ENCODE measurements at regions not wholly inside any gene's neighbourhood (a gene's known extent, or its start where the extent isn't known, plus 50 kb on each side); places are given as distances from the start of the nearest gene placed in this dataset.
A peak's percentile ranks its signal among the peaks of the same experiment; 100 is the strongest.
"Not testable (repeated sequence)": the region's sequence is repeated elsewhere in the genome, so short reads cannot be mapped to it uniquely, and the experiment has no call there.

DNA sequence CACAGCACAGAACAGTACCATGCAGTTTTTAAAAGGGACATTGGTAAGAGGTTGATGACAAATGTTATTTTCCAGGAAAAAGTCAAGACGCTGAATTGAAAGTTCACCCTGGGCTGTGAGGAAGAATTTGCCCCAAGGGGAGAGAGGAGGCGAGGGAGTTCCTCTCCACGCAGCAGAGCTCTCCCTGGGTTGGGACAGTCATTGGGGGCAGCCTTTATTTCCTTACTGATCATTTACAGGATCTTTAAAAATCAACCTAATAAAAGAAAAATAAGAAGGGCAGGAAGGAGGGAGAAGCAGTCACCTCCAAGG, 49.9 kb upstream of the WNT7B start:
- no peak for DNase-seq

DNA sequence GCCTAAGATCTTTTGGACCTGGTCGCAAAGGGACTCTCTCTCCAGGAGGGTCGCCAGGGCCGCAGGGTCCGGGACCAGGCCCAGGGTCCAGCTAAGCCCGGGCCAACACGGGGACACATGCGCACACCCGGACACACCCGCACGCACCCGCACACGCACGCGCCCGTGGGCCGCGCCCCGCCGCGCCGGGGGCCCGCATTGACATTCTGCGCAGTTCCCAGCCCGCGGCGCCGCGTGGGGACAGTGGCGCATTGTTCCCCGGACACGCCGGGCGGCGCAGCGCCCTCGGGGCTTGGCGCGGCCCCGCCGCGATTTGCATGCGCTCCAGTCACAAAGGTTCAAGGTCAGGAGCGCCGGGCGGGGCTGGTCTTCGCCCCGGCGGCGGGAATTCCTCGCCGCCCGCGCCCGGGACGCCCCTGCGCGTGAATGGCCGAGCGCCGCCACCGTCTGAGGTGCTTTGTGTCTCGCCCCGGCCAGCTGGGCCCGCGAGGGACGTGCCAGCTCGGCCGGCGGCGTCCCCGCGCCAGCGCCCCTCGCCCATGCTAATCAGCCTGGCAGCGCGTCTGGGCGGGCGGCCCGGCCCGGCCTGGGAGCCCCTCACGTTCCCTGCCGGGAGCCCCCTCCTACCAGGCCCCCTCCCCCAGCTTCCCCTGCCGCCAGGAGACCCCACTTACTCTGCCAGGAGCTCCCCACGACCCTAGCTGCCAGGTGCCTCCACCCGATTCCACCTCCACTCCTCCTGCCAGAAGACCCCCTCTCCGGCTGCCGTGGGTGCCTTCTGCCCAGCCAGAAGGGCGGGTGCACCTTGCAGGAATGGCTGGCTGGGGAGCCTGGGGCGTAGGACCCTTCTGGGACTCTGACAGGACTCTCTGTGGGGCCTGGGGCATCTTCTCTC, 50.5 kb upstream of the WNT7B start:
- DNase-seq: no peak

DNA sequence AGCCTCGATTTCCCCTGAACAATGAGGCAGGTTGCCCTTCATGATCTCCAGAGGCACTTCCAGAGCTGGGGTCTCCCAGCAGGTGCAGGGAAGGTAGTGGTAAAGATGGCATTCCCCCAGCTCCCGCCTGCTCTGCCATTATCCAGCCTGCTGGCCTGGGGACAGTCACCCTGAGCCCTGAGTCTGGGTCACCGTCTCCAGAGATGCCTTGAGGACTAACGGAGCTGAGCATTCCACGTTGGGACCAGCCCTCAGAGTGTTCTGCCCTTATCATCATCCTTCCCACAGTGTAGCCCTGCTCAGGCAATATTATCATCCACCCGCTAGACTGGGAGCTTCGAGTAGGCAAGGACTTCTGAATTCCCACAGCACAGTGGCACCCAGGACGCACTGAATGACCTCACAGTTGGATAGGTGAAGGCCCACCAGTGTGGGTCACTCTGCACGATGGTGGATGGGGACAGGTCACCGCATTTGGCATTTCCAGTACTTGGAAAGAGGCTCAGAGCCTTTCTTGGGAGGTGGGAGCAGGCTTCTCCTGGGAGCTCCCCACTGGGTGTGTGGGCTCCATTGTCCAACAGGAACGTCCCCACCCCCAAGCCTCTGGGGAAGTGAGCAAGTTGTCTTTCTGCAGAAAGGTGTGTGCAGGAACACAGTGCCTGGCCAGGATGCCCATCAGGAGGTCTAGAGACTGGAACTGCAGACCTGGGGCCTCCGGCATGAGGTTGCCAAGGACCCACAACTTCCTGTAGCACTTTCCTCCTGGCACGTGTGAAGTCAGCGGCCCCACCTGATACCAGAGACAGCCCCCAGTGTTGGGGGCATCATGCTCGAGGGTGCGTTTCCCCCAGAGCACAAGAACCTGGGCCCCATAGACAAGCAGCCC, 51.4 kb upstream of the WNT7B start:
- no peak for DNase-seq

DNA sequence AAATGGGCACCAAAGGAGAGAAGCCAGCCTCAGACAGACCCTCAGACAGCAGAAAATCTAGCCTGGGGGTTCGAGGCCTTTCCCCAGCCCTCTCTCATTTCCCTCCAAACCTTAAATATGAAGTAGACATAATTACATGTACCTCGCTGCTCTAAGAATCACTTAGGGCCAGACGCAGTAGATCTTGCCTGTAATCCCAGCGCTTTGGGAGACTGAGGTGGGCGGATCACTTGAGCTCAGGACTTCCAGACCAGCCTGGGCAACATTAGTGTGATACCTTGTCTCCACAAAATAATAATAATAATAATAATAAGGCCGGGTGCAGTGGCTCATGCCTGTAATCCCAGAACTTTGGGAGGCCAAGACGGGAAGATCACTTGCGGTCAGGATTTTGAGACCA, 52.1 kb upstream of the WNT7B start:
- no peak for DNase-seq

- no peak for DNase-seq
Observed at GRCh38 chr22:46029574-46030200, 52.7 kb upstream of the WNT7B start.

DNA sequence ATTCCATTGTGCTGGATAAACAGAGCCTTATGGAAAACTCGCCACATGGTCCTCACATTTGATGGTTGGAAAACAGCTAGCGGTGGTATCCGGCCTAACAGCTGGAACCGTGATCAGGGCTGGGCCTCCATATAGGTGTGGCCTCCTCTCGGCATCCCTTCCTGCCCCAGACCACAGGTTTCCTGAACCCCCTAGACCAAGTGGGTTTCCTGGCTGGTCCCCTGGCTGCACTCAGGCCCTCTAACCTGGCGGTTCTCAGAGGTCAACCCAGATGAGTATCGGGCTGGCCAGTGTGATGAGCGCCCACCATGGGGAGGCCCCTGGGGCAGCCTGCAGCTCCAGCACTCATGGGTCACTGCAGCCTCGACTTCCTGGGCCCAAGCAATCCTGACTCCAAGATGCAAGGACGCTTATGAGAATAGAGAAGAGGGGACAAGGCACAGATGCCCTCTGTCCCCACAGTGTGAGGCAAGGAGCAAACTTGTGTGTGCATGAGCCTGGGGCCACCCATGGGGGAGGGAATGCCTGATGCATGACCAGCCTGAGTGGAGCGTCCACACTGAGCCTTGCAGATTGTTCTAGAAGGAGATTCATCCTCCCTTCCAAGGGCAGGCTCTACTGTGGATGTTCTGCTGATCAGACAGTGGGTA, 53.4 kb upstream of the WNT7B start:
- DNase-seq: no peak

DNA sequence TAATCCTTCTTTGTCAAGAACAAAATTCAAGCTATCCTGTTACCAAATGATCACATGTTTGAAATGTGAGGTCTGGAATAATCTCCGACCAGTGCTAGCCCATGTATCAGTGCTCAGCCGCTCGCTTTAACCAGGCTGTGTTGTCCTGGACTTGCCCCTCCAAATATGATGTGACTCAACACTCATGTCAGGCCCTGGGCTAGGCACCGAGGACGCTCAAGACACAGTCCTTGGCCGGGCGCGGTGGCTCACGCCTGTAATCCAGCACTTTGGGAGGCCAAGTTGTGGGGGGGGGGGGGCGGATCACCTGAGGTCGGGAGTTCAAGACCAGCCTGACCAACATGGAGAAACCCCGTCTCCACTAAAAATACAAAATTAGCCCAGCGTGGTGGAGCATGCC, 54.1 kb upstream of the WNT7B start:
- DNase-seq: no peak

GRCh38 chr22:46031557-46031956, 54.6 kb upstream of the WNT7B start:
- DNase-seq: no peak

DNA sequence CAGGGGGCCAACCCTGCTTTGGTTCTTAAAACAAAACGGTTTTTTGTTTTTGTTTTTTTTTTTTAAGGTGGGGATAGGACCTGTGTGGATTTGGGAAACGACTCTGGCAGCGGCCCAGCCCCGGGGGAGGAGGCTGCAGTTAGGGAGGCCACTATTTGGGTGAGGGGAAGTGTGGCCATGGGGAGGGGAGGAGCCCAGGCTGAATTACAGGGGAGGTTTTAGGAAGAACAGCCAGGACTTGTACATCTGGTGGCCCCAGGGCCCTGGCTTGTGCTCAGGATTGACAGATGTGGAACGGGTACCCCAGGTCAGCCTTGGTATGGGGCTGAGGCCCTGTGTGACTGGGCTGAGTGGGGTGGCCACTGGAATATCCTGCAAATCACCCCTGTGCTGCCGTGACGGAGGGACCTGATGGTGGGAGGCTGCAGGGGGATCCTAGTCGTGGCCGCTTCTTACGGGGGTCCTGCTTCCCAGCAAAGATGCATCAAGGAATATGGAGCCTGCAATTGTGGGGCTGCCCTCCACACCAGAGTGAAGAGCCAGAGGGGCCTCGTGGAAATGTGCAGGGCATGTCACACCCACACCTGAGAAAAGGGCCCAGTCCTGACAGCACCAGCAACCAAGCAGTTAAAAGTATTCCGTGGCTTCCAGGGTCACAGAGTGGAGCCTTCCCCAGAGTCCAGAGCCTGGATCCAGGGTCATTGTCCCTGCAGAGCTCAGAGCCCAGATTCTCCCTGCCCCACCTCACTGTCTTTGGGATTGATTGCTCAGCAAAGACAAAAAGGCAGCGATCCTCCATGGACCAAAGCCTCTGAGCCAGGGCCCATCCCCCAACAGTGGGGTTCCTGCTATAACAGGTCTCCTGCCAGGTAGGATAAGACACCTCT, 55.2 kb upstream of the WNT7B start:
- DNase-seq: no peak

- DNase-seq: no peak
Observed at GRCh38 chr22:46033256-46034200, 56.6 kb upstream of the WNT7B start.

GRCh38 chr22:46034480-46034879, 57.5 kb upstream of the WNT7B start:
- DNase-seq: not testable (repeated sequence)

GRCh38 chr22:46035380-46035741, 58.4 kb upstream of the WNT7B start:
- DNase-seq: no peak

- peak; percentile 100 for DNase-seq
Observed at GRCh38 chr22:46035742-46036557, 59.0 kb upstream of the WNT7B start.

GRCh38 chr22:46036558-46037408, 59.8 kb upstream of the WNT7B start:
- peak; percentile 24 to 25 for DNase-seq

DNA sequence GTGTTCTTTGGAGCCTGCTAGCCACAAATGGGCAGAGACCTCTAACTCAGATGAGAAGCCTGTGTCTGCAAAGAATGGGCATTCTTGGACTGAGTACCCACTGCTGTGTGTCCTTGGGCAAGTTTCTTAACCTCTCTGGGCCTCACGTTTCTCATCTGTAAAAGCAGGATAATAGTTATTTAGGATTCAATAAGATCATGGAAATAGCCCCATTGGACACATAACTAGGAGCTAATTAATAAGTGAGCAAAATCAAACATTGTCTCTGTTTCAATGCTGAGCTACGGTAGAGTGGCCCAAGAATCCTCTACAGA, 61.2 kb upstream of the WNT7B start:
- DNase-seq: no peak

- no peak for DNase-seq
Observed at GRCh38 chr22:46038516-46039430, 61.8 kb upstream of the WNT7B start.

- no peak for DNase-seq
Observed at GRCh38 chr22:46039535-46039934, 62.6 kb upstream of the WNT7B start.
